ENCODE measurements at regions not wholly inside any gene's neighbourhood (a gene's known extent, or its start where the extent isn't known, plus 50 kb on each side); places are given as distances from the start of the nearest gene placed in this dataset.

GRCh38 chr2:67218056-67218455 lies 179.1 kb upstream of the ETAA1 start:
- DNase-seq (no peak), ATAC-seq (ENCODE audit: poor library complexity) (no peak)
- intact Hi-C loops (cut with DNase I), result no loop called here

- intact Hi-C loops (cut with DNase I), result no loop called here
- ATAC-seq (ENCODE audit: poor library complexity), result no peak
- no peak for DNase-seq
Observed at GRCh38 chr2:67219651-67220050, 177.5 kb upstream of the ETAA1 start.

- ATAC-seq (ENCODE audit: poor library complexity) (no peak), DNase-seq (no peak)
- intact Hi-C loops (cut with DNase I), result no loop called here
Observed at GRCh38 chr2:67221266-67221665, 175.9 kb upstream of the ETAA1 start.

GRCh38 chr2:67225287-67225973 lies 171.7 kb upstream of the ETAA1 start:
- intact Hi-C loops (cut with DNase I), result no loop called here
- ATAC-seq (ENCODE audit: poor library complexity), result no peak

GRCh38 chr2:67229706-67230105 lies 167.4 kb upstream of the ETAA1 start:
- intact Hi-C loops (cut with DNase I), result no loop called here
- no peak for ATAC-seq (ENCODE audit: poor library complexity)
- no peak for DNase-seq

More at GRCh38 chr2:67225287-67225973, 171.7 kb upstream of the ETAA1 start:
- no peak for DNase-seq

GRCh38 chr2:67232936-67233335 lies 164.2 kb upstream of the ETAA1 start:
- intact Hi-C loops (cut with DNase I), result no loop called here
- no peak for ATAC-seq (ENCODE audit: poor library complexity)
- DNase-seq, result no peak

- no peak for ATAC-seq (ENCODE audit: poor library complexity)
- intact Hi-C loops (cut with DNase I), result no loop called here
- DNase-seq, result no peak
Observed at GRCh38 chr2:67234440-67234839, 162.7 kb upstream of the ETAA1 start.

GRCh38 chr2:67237288-67237687 lies 159.8 kb upstream of the ETAA1 start:
- intact Hi-C loops (cut with DNase I), result no loop called here
- ATAC-seq (ENCODE audit: poor library complexity) (no peak), DNase-seq (no peak)

GRCh38 chr2:67240507-67240906 lies 156.6 kb upstream of the ETAA1 start:
- intact Hi-C loops (cut with DNase I), result no loop called here
- DNase-seq (no peak), ATAC-seq (ENCODE audit: poor library complexity) (no peak)

GRCh38 chr2:67241453-67241852 lies 155.7 kb upstream of the ETAA1 start:
- DNase-seq (no peak), ATAC-seq (ENCODE audit: poor library complexity) (no peak)
- intact Hi-C loops (cut with DNase I), result no loop called here

- ATAC-seq (ENCODE audit: poor library complexity) (no peak), DNase-seq (no peak)
- intact Hi-C loops (cut with DNase I), result no loop called here
Observed at GRCh38 chr2:67242456-67242855, 154.7 kb upstream of the ETAA1 start.

- intact Hi-C loops (cut with DNase I), result no loop called here
Observed at GRCh38 chr2:67243919-67244318, 153.2 kb upstream of the ETAA1 start.

GRCh38 chr2:67246791-67247190 lies 150.3 kb upstream of the ETAA1 start:
- ATAC-seq (ENCODE audit: poor library complexity), result no peak
- DNase-seq, result no peak
- intact Hi-C loops (cut with DNase I), result no loop called here

More at GRCh38 chr2:67243919-67244318, 153.2 kb upstream of the ETAA1 start:
- ATAC-seq (ENCODE audit: poor library complexity) (no peak), DNase-seq (no peak)

- no peak for ATAC-seq (ENCODE audit: poor library complexity)
- no peak for DNase-seq
- intact Hi-C loops (cut with DNase I), result no loop called here
Observed at GRCh38 chr2:67251741-67252140, 145.4 kb upstream of the ETAA1 start.

GRCh38 chr2:67255933-67256615 lies 141.1 kb upstream of the ETAA1 start:
- intact Hi-C loops (cut with DNase I), result no loop called here
- no peak for ATAC-seq (ENCODE audit: poor library complexity)
- no peak for DNase-seq

GRCh38 chr2:67256892-67257291 lies 140.2 kb upstream of the ETAA1 start:
- intact Hi-C loops (cut with DNase I), result no loop called here
- DNase-seq (no peak), ATAC-seq (ENCODE audit: poor library complexity) (no peak)

- intact Hi-C loops (cut with DNase I), result no loop called here
- no peak for DNase-seq
- ATAC-seq (ENCODE audit: poor library complexity), result no peak
Observed at GRCh38 chr2:67258122-67258521, 139.0 kb upstream of the ETAA1 start.

- intact Hi-C loops (cut with DNase I), result no loop called here
- no peak for DNase-seq
- ATAC-seq (ENCODE audit: poor library complexity), result no peak
Observed at GRCh38 chr2:67258831-67259230, 138.3 kb upstream of the ETAA1 start.

- intact Hi-C loops (cut with DNase I), result no loop called here
Observed at GRCh38 chr2:67259556-67260342, 137.4 kb upstream of the ETAA1 start.

More at GRCh38 chr2:67259556-67260342, 137.4 kb upstream of the ETAA1 start:
- DNase-seq, result peak; percentile 42
- ATAC-seq (ENCODE audit: poor library complexity), result peak; percentile 66
